ENCODE measurements at regions not wholly inside any gene's neighbourhood (a gene's known extent, or its start where the extent isn't known, plus 50 kb on each side); places are given as distances from the start of the nearest gene placed in this dataset.
"Not testable (repeated sequence)": the region's sequence is repeated elsewhere in the genome, so short reads cannot be mapped to it uniquely, and the experiment has no call there.

DNA sequence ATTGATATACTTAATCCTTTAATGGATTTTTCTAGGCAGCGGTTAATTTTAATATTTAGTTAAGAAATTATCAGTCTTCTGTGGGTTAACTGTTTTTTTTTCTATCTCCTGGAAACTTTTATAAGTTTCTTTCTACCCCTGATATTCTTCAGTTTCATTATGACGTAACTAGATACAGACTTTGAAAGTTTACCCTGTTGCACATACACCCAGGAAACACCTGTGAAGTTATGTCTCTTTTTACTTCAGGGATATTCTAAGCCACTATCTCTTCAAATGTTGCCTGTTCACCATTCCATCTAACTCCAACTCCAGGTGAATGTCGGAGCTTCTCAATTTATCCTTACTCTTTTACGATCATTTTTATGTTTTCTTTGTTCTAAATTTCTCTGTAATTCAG is 329.0 kb downstream of the ICE1 start:
- DNase-seq (ENCODE audit: low read depth in 2 of 2): no peak

DNA sequence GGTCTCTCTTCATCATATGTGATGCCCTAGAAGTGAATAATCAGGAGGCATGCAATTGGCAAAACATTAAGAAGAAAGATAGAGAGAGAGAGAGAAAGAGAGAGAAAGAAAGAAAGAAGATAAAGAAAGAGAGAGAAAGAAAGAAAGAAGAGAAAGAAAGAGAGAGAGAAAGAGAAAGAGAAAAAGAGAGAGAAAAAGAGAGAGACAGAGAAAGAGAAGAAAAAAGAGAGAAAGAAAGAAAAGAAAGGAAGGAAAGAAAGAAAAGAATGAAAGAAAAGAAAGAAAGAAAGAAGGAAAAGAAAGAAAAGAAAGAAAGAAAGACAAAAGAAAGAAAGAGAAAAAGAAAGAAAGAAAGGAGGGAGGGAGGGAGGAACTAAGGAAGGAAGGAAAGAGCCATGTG is 318.9 kb downstream of the ICE1 start:
- no peak for DNase-seq (ENCODE audit: low read depth in 2 of 2)

DNA sequence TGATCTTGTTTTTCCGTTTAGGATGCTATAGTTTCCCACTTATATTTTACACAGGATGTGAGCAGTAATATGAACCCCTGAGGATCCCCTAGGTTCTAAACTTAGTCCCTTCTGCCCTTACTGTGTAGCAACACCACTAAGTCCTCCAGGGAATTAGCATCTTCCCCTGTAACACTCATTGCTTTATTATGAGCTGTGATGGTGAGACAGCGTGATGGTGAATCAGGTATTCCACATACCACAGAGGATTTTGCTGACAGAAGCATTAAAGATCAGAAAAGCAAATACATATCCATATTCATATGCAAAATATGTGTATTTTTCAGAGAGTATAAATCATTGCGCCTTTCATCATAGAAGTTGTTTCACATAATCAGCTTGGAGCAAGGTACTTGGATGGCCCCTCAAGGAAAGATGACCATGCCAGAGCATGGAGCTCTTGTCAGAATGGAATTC is 317.0 kb downstream of the ICE1 start:
- no peak for DNase-seq (ENCODE audit: low read depth in 2 of 2)

DNA sequence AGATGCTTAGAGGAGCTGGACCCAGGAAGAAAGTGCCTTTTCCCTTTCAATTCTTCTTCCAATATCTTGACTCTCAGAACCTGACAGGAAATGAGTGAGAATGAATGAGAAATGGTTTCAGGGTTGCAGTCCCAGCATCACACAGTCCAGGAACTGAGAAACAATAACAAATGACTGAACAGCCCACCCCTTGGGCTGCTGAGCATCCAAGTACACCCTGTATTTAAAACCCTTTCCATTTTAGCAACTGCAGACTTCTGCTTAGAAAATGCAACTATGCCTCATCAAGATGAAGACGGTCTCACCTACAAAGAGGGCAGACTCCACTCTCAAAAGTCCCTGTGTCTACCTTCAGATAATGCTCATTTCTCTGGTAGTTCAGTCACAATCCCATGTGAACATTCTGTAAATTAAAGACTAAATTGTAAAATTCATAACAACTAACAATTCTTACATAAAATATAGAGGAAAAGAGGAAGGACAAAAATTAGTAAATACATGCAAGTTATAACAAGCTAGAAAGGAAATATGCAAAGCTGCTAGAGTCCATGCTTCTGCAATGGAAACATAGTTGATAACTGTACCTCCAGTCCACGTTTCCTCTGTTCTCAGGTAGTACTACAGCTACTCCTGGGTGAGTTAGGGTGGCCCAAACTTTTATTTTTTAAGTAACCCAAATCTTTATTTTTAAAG is 316.5 kb downstream of the ICE1 start:
- no peak for DNase-seq (ENCODE audit: low read depth in 2 of 2)

DNA sequence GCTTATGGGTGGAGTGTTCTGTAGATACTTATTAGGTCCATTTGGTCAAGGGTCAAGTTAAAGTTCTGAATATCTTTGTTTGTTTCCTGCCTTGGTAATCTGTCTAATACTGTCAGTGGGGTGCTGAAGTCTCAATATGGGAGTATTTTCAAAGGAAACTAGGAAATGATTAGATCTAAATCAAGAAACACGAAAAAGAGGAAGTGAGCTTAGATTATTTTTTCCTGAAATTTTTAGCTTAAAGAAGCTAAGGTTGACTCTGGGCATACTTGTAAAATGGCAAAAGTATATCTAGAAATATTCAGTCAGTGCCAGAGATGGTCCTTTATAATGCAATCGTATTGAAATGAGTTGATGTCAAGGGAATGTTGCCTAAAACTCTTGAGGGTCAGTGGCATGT is 313.5 kb downstream of the ICE1 start:
- no peak for DNase-seq (ENCODE audit: low read depth in 2 of 2)

DNA sequence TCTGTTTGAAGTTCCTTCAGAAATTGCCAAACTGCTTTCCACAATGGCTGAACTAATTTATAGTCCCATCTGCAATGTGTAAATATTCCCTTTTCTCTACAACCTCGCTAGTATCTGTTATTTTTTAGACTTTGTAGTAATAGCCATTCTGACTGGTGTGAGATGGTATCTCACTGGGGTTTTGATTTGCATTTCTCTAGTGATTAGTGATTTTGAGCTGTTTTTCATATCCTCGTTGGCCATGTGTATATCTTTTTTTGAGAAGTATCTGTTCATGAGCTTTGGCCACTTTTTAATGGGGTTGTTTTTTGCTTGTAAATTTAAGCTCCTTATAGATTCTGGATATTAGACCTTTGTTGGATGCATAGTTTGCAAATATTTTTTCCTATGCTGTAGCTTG is 310.6 kb downstream of the ICE1 start:
- DNase-seq (ENCODE audit: low read depth in 2 of 2): not testable (repeated sequence)

DNA sequence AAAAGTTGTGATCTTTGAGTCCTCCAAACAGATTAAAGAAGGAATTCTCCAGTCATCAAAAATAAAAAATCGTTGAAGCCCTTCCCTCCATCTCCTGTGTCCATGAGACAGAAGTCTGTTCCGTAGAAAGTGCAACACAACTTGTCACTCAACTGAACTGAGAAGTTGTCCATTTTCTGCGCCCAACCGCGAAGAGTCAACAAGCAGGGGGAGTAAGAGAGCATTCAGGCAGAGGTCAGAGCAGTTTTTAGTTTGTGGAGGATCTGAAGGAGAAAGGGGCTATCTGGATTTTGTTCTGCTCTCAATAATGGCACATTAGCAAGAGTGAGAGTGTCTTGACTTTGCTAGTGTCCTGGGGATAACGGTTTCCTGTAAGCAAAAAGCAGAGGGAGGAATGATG is 303.9 kb downstream of the ICE1 start:
- no peak for DNase-seq (ENCODE audit: low read depth in 2 of 2)

DNA sequence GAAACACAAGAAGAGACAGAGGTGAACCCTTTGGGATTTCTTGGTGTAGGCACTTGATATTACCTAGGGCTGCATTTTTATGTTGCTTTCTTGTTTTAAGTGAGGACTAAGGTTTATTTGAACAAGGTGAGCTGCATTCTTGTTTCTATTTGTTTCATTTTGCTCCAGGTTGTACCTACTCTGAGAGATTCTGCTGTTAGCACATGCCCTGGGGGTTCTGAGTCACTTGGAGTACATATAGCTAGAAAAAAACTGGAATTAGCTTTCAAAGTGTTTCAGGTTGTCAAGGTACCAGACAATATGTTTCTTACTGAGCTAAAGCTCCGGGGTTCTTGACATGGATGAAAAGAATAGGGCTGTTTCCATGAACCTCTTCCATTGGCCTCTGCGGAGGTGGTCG is 299.4 kb downstream of the ICE1 start:
- DNase-seq (ENCODE audit: low read depth in 2 of 2): no peak

DNA sequence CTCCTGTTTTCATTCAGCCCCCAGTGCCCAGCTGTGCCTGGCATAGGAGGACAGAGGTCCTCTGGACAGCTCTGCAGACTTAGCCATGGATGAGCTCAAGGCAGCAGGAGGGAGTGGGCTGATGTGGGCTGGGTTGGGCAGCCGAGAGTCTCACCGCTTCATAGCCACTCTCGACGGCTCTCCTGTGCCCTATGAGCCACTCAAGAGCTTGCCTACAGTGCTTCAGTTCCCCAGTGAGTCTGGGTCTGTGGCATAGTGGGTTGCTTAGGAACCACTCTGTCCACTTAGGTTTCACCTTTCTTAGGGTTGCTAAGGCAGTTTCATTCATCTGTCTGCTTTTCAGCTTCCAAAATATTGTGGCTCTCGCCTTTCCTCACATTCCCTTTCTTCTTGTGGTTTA is 296.8 kb downstream of the ICE1 start:
- DNase-seq (ENCODE audit: low read depth in 2 of 2): no peak

DNA sequence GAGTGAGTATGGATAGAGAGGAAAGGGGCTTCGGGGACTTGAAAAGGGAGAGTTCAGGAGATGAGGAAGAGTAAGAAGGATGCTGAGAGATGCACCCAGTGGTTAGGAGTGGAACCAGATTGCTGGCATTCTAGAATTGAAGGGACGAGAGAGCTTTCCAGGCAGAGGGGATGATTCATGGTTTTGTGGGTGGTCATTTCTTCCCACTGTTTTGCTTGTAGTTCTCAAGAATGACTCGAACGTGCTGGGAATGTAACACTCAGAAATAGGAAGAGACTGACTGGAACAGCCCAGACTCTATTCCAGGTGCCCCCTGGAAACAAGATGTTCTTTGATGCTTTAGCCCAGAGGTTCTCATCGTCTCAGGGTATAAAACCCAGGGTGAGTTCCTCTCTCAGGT is 294.2 kb downstream of the ICE1 start:
- DNase-seq (ENCODE audit: low read depth in 2 of 2): no peak

DNA sequence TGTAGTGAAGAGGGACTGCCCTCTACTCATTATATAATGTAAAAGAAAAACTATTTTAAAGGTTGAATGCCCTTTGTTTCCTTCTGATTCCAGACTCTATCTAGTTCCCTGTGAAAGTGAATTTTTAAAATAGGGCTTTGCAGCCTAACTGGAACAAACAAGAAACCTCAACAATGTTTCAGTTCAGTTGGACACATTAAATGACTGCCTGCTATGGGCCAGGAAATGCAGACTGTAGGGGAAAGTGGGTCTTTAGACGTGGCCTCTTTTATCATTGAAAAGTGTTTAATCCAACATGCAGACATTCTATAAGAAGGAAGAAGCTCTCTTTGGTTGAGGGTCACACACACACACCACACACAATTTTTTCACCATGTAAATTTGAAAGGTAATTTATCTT is 289.1 kb downstream of the ICE1 start:
- no peak for DNase-seq (ENCODE audit: low read depth in 2 of 2)

DNA sequence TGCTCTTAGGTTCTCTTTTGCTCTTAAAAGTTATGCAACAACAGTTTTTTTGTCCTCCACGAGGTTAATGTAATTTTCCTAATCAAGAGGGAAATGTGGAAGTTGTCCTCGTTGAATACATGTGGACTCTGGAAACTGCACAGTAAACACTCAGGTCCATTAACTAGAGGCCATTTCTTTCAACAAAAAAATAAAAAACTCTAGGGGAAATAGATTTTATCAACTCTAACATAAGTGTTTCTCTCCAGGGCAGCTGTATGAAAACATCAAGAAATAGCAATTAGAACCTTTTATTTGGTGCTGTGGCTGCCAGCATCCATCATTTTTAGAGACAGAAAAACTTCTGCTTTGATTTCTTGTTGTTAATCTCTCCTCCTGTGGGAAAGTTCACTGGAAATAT is 288.6 kb downstream of the ICE1 start:
- no peak for DNase-seq (ENCODE audit: low read depth in 2 of 2)

DNA sequence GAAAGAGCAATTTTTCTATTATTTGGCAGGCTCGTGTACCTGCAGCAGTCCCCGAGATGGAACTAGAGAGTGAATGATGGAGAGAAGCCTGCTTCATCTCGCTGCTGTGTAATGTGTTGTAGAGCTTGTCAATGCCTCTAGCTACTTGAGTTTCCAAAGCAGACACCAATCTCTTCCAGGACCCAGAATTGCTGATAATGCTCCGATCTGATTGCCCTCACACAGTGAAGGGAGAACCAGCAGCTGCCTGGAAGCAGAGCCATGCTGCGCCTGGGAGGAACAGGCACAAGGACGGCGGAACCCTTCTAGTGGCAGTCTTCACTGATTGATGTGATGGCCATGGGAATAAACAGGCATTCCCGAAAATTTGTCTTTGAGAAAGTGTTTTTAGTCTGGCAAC is 288.0 kb downstream of the ICE1 start:
- no peak for DNase-seq (ENCODE audit: low read depth in 2 of 2)

DNA sequence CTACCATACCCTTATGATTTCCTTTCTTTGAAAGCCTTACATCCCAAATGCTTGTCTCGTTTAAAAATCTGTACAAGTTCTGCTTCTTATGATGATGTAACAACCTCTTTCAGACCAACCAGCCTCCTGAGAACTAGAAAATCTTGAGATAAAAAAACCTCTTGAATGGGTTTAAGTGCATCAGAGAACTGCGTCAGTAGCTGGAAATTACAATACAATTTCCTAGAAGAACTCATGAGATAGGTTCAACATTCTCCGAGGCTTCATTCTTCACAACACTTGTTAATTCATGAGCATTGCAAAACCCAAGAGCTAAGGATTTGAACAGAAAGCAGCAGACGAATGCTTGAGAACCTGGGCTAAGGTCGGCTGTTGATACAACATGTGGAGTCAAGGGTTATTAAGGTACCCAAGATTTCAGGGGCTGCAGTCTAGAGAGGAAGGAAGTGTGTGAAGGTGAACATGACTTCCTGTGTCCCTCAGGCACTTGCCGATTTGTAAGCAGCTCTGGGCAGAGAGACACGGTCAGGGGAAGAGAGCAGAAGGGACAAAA is 286.0 kb downstream of the ICE1 start:
- no peak for DNase-seq (ENCODE audit: low read depth in 2 of 2)

DNA sequence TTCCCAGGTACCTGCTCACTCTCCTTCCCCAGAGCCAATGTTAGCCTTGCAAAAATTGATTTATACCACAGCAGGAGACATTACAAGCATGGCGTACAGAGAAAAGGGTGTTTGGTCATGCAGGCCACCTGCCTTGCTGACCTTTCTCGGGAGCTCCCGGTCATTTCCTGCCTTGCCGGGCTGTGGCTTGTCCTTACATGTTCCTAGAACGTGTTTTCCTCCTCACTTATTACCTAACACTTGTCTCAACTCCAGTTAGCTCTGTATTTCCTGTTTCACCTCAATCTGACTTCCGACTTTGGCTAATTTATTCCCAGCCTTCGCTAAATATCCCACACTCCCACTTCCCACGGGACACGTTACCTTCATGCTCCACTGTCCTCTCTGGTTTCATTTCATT is 282.5 kb downstream of the ICE1 start:
- no peak for DNase-seq (ENCODE audit: low read depth in 2 of 2)

DNA sequence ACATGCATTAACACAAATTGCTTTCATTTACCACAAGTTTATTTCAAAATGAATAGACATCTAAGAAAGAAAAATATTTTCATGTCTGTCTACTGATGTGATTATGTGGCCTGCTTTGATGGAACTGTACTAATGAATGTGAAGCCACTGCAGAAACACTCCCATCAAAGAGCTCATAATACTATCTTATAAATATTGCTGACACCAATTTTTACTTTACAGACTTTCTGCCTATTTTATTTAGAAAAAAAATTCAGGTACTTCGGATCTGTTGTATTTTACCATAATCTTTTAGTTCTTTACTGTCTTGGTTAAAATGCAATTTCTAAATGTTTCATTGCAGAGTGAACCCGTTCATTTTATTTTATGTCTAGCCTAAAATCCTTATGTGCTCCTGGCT is 281.9 kb downstream of the ICE1 start:
- no peak for DNase-seq (ENCODE audit: low read depth in 2 of 2)

DNA sequence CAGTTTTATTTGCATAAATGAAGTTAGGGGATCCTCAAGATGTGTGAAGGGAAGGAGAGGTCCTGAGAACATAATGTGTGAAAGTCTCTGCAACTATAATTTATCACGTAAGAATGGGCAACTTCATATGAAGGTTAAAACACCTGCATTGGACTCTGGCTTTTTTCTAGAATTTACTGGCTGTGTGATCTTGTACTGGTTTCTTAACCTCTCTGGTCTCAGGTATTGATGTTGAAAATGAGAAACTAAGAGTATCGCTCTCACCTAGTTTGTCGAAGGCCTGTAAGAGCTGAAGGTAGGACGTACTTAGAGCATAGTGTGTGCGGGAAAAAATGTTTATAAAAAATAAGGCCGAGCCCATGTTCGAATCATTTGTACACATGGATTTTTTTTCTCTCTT is 280.5 kb downstream of the ICE1 start:
- DNase-seq (ENCODE audit: low read depth in 2 of 2): no peak

DNA sequence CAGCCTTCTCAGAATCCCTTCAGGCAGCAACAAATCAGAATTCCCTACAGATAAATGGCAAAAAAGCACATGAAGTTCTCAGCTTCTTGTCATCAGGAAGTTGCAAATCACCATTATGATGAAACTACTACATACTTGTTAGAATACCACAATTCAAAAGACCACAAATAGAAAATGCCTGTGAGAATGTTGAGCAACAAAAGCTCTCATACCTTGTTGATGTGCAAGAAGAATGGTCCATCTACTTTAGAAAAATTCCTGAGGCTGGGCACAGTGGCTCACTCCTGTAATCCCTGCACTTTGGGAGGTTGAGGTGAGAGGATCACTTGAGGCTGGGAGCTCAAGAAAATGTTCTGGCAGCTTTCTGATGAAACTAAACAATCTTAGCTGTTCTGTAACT is 278.1 kb downstream of the ICE1 start:
- no peak for DNase-seq (ENCODE audit: low read depth in 2 of 2)

DNA sequence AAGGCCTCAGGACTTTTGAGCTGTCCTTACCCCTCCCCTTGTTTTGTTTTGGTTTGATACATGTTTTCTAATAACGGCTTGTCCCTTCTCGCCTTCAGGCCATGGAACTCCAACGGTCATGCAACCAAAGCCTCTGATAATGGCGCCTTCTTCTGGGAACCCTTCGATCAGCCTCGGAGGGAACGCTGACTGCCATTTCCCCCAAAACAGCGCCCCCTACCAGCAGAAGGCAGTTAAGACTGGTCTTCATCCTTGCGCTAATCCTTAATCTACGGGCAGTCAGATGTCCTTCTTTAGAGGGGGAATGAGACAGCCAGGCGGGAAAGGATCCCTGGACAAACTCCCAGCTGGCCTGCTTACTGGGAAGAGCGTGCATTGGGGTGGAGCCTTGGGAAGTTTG is 276.6 kb downstream of the ICE1 start:
- no peak for DNase-seq (ENCODE audit: low read depth in 2 of 2)

DNA sequence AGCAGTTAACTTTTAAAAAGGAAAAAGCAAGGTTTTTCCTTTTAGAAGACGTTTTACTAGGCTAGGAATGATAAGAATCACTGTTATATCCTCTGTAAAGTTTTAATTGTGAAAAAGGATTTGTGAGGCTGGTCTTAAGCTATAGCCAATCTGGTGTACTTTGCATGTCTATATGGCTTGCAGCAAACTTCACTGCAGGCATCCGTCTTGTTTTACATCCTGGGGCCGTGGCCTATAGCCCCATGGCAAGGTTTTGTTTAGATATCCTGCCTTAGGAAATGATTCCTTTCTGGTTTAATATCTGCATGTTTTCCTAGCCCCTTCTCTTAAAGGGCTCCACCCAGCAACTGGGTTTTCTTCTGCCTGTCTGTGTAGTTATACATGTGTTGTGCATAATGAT is 272.8 kb downstream of the ICE1 start:
- DNase-seq (ENCODE audit: low read depth in 2 of 2): no peak

DNA sequence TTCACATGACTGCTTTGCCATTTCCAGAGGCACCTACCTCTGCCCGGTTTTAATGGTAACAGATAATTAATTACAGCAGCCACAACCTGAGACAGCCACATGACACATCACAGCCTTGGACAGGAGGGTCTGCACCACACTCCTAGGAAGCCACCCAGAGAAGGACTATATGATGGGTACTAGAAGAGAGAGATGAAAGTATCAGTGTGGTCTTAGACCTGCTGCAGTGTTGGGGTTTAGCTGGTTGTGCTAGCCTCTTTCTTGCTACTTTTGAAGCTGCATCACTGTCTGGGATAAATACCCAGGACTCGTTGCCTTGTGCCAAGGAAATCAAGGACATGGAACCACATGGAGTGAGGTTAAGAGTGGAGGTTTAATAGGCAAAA is 266.4 kb downstream of the ICE1 start:
- DNase-seq (ENCODE audit: low read depth in 2 of 2): no peak

DNA sequence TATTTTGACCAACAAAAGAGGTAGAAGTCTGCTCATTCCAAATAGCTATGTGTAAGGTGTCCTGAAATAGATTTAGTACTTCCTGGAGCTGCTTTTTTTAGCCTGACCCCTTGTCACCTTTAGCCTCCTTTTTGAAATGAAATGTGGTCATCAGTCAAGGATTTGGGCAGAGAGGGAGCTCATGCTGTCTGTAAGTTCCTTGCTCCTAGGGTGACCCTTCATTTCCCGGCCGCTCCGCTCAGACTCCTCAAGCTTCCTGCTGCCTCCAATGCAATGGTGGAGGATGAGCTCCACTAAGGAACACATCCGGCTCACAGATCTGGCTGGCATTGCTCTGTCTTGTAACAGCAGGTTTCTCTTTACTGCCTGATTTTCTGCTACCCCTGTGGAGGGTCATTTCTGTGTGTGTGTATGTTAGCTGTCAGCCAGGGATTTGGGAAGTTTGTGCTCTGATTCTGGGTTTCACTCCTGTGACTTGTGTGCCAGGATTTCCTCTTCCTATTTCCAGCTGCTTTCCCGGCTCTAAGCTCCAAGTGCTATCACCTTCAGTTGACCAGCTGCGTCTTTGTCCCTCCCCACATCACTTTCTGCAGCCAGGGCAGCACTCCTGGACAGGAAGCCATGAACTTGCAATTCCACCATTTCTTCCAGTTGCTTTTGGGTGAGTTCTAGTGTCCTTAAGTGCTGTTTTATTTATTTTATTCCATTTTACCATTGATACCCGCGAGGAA is 265.9 kb downstream of the ICE1 start:
- no peak for DNase-seq (ENCODE audit: low read depth in 2 of 2)

DNA sequence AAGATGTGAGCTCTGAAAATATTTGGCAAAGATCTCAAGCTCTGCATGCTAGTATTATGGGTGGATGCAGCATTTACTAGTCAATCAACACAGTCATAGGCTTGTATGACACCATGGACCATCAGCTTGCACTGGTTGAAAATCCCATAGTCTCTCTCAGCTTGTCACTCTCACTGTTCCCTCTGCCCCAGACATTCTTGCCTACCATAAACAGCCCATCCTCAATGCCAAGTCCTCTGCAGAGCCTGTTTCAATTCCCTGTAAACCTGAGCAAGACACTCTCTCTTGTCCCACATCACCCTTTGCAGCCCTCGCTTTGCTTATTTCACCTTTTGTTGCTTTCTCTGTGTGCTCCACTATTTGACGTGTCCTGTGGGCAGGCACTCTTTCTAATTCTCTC is 264.6 kb downstream of the ICE1 start:
- no peak for DNase-seq (ENCODE audit: low read depth in 2 of 2)

Data from stimulated activated CD8-positive, alpha-beta memory T cell treated with anti-CD3 and anti-CD28 coated beads, Interleukin-2, amount 100 ng/mL, for 48 hours (primary cell).